ENCODE measurements at regions not wholly inside any gene's neighbourhood (a gene's known extent, or its start where the extent isn't known, plus 50 kb on each side); places are given as distances from the start of the nearest gene placed in this dataset.

GRCh38 chr3:110391042-110391441 lies 680.6 kb upstream of the NECTIN3 start:
- 51 to 70% methylated on average over 3 of the region's 3 CpGs for WGBS, 2 donors

GRCh38 chr3:110391640-110392395 lies 679.8 kb upstream of the NECTIN3 start:
- H3K4me3 ChIP-seq (replicated peaks in 1 of 3) = no peak overlapping the region
- 89 to 91% methylated on average over 7 of the region's 7 CpGs for WGBS, 2 donors
- H3K4me1 ChIP-seq = peaks cover 3 to 5% of the 10 kb centered on the region in 2 donors
- intact Hi-C loops (cut with DNase I) = no loop called here
- no peak for TF ChIP-seq POLR2A (IDR thresholded peaks at IDR 0.05)
- TF ChIP-seq CTCF (IDR thresholded peaks at IDR 0.05) = no peak
- no peaks in the 10 kb centered on the region for H3K9me3 ChIP-seq
- H3K27me3 ChIP-seq = no peaks in the 10 kb centered on the region
- no peak overlapping the region for H3K27ac ChIP-seq
- H3K36me3 ChIP-seq = no peaks in the 10 kb centered on the region
- DNase-seq = no peak

More at GRCh38 chr3:110391042-110391441, 680.6 kb upstream of the NECTIN3 start:
- H3K4me1 ChIP-seq = peaks cover under 1% of the 10 kb centered on the region in 2 donors
- intact Hi-C loops (cut with DNase I) = no loop called here
- no peak overlapping the region for H3K4me3 ChIP-seq (replicated peaks in 1 of 3)
- no peaks in the 10 kb centered on the region for H3K9me3 ChIP-seq
- TF ChIP-seq CTCF (IDR thresholded peaks at IDR 0.05) (no peak), POLR2A (IDR thresholded peaks at IDR 0.05) (no peak)
- H3K27ac ChIP-seq = no peak overlapping the region
- no peaks in the 10 kb centered on the region for H3K27me3 ChIP-seq
- H3K36me3 ChIP-seq = no peaks in the 10 kb centered on the region
- no peak for DNase-seq

- H3K27ac ChIP-seq = no peak overlapping the region
- 50 to 66% methylated on average over 2 of the region's 2 CpGs for WGBS, 2 donors
- no peaks in the 10 kb centered on the region for H3K36me3 ChIP-seq
- no peak for DNase-seq
- H3K9me3 ChIP-seq = no peaks in the 10 kb centered on the region
- TF ChIP-seq CTCF (IDR thresholded peaks at IDR 0.05) (no peak), POLR2A (IDR thresholded peaks at IDR 0.05) (no peak)
- H3K27me3 ChIP-seq = no peaks in the 10 kb centered on the region
- intact Hi-C loops (cut with DNase I) = no loop called here
- peaks cover 3 to 5% of the 10 kb centered on the region in 2 donors for H3K4me1 ChIP-seq
- no peak overlapping the region for H3K4me3 ChIP-seq (replicated peaks in 1 of 3)
Measured at GRCh38 chr3:110393941-110394340, 677.7 kb upstream of the NECTIN3 start.

GRCh38 chr3:110397115-110397514 lies 674.5 kb upstream of the NECTIN3 start:
- no peaks in the 10 kb centered on the region for H3K36me3 ChIP-seq
- 45 to 56% methylated on average over 1 of the region's 1 CpG for WGBS, 2 donors
- no peak overlapping the region for H3K4me3 ChIP-seq (replicated peaks in 1 of 3)
- no peaks in the 10 kb centered on the region for H3K9me3 ChIP-seq
- TF ChIP-seq CTCF (IDR thresholded peaks at IDR 0.05) (no peak), POLR2A (IDR thresholded peaks at IDR 0.05) (no peak)
- no peaks in the 10 kb centered on the region for H3K27me3 ChIP-seq
- no peak for DNase-seq
- no peak overlapping the region for H3K27ac ChIP-seq
- intact Hi-C loops (cut with DNase I) = no loop called here
- peaks cover 3 to 5% of the 10 kb centered on the region in 2 donors for H3K4me1 ChIP-seq

GRCh38 chr3:110400315-110400714 lies 671.3 kb upstream of the NECTIN3 start:
- no peaks in the 10 kb centered on the region for H3K27me3 ChIP-seq
- no peaks in the 10 kb centered on the region for H3K36me3 ChIP-seq
- H3K4me1 ChIP-seq = peaks cover 3 to 5% of the 10 kb centered on the region in 2 donors
- 91% methylated on average over 2 of the region's 2 CpGs for WGBS, 2 donors
- TF ChIP-seq CTCF (IDR thresholded peaks at IDR 0.05) = no peak
- no peak overlapping the region for H3K27ac ChIP-seq
- no peaks in the 10 kb centered on the region for H3K9me3 ChIP-seq
- no peak for DNase-seq
- H3K4me3 ChIP-seq (replicated peaks in 1 of 3) = no peak overlapping the region
- intact Hi-C loops (cut with DNase I) = no loop called here
